H1 (cell line): ENCODE measurements at regions not wholly inside any gene's neighbourhood (a gene's known extent, or its start where the extent isn't known, plus 50 kb on each side); places are given as distances from the start of the nearest gene placed in this dataset.

Experiments
- CTCF ChIA-PET: fragments of 300-600 bp; sonication (Branson Sonifier 250); formaldehyde crosslinking; loops from one replicate; lab custom pipeline; 2021; ENCODE audit not compliant: partially characterized antibody; lab: Charles Lee
- POLR2A ChIA-PET: fragments of 300-600 bp; sonication (Branson Sonifier 250); formaldehyde crosslinking; loops from one replicate; lab custom pipeline; 2021; ENCODE audit warnings: inconsistent platforms; ENCODE audit not compliant: partially characterized antibody; lab: Charles Lee
- DNase-seq, 2 experiments: peaks; one replicate each; pipeline versions ENCODE4 v3.0.0 to v3.0.0-alpha.2; 2010 to 2022; ENCODE audit warnings: low spot score in 2 of 2, low read depth in 1 of 2, mixed read lengths in 1 of 2
- FAIRE-seq: peaks from 2 replicates; lab custom pipeline; 2011; peaks lifted over from hg19 to GRCh38; lab: Jason Lieb, UNC
- H2AFZ ChIP-seq: 2 replicates; pipeline ENCODE4 v1.8.1; 2012; ENCODE audit warnings: low read length, inconsistent platforms
- H2AK5ac ChIP-seq: 2 replicates; pipeline ENCODE4 v1.6.1; 2013; ENCODE audit warnings: low read depth, low read length
- H2BK120ac ChIP-seq: replicated peaks from 2 replicates; pipeline ENCODE3; 2013; ENCODE audit warnings: low read depth, low read length, inconsistent platforms
- H2BK12ac ChIP-seq: 2 replicates; pipeline ENCODE4 v1.6.1; 2013; ENCODE audit warnings: low read depth, low read length
- H2BK15ac ChIP-seq: 2 replicates; pipeline ENCODE4 v1.6.1; 2013; ENCODE audit warnings: low read length
- H2BK20ac ChIP-seq: 2 replicates; pipeline ENCODE4 v1.6.1; 2013; ENCODE audit warnings: low read length
- H2BK5ac ChIP-seq: 2 replicates; pipeline ENCODE4 v1.6.1; 2013; ENCODE audit warnings: low read depth, low read length
- H3K14ac ChIP-seq: 2 replicates; pipeline ENCODE4 v1.6.1; 2013; ENCODE audit warnings: inconsistent platforms; ENCODE audit not compliant: insufficient read length
- H3K18ac ChIP-seq: 2 replicates; pipeline ENCODE4 v1.6.1; 2013; ENCODE audit warnings: low read length; ENCODE audit errors: extremely low read depth
- H3K23ac ChIP-seq: 2 replicates; pipeline ENCODE4 v1.6.1; 2013; ENCODE audit warnings: inconsistent platforms; ENCODE audit not compliant: insufficient read length
- H3K23me2 ChIP-seq: 2 replicates; pipeline ENCODE4 v1.6.1; 2013; ENCODE audit warnings: low read depth, low read length
- H3K27ac ChIP-seq: 2 replicates; pipeline ENCODE4 v1.6.1; 2011; ENCODE audit warnings: low read depth, low read length, inconsistent platforms
- H3K27me3 ChIP-seq, 4 experiments: replicated peaks in 1 of 4; 1 replicate in 1 of 4; 2 replicates in 3 of 4; pipeline versions ENCODE4 v1.6.1 to v1.8.1; 2011 to 2013; ENCODE audit warnings: low read length in 3 of 4, mild to moderate bottlenecking in 3 of 4, inconsistent platforms in 2 of 4, mixed read lengths in 2 of 4, moderate library complexity in 1 of 4; ENCODE audit not compliant: control insufficient read depth in 3 of 4, insufficient read depth in 3 of 4; ENCODE audit errors: extremely low read depth in 1 of 4
- H3K36me3 ChIP-seq, 4 experiments: 2 replicates each; pipeline versions ENCODE4 v1.6.1 to v1.8.1; 2011 to 2013; ENCODE audit warnings: mild to moderate bottlenecking in 4 of 4, low read length in 3 of 4, moderate library complexity in 2 of 4, control low read depth in 1 of 4, inconsistent platforms in 1 of 4; ENCODE audit not compliant: insufficient read depth in 4 of 4, control insufficient read depth in 2 of 4
- H3K4ac ChIP-seq: replicated peaks from 2 replicates; pipeline ENCODE3; 2013; ENCODE audit warnings: low read length, low read depth, mixed read lengths, inconsistent platforms; ENCODE audit not compliant: insufficient read length
- H3K4me1 ChIP-seq, 4 experiments: replicated peaks in 1 of 4; 1 replicate in 1 of 4; 2 replicates in 3 of 4; pipeline versions ENCODE4 v1.6.1 to v1.8.1; 2011 to 2013; ENCODE audit warnings: low read length in 3 of 4, inconsistent platforms in 2 of 4, mixed read lengths in 1 of 4; ENCODE audit not compliant: insufficient read depth in 4 of 4, control insufficient read depth in 3 of 4
- H3K4me2 ChIP-seq, 2 experiments: 2 replicates each; pipeline versions ENCODE4 v1.6.1 to v1.8.1; 2011 to 2013; ENCODE audit warnings: low read depth in 2 of 2, low read length in 2 of 2, control low read depth in 1 of 2, inconsistent platforms in 1 of 2, mild to moderate bottlenecking in 1 of 2; ENCODE audit not compliant: insufficient read depth in 1 of 2
- H3K4me3 ChIP-seq, 4 experiments: fragments of 200-600, 300-600 bp in 1 of 4; sonication (generic), shearing (Covaris generic), sonication (Bioruptor Twin) in 1 of 4; 2 replicates each; pipeline versions ENCODE4 v1.5.1 to v1.8.1; 2011 to 2016; ENCODE audit warnings: low read length in 4 of 4, low read depth in 3 of 4, control low read depth in 2 of 4, inconsistent platforms in 2 of 4, mild to moderate bottlenecking in 2 of 4, mixed read lengths in 1 of 4, moderate library complexity in 1 of 4; ENCODE audit not compliant: insufficient read depth in 2 of 4; ENCODE audit errors: extremely low read depth in 1 of 4
- H3K56ac ChIP-seq: replicated peaks from 2 replicates; pipeline ENCODE3; 2013; ENCODE audit warnings: low read depth, mild to moderate bottlenecking, mixed read lengths, low read length, inconsistent platforms; ENCODE audit not compliant: insufficient read length
- H3K79me1 ChIP-seq: 2 replicates; pipeline ENCODE4 v1.6.1; 2013; ENCODE audit warnings: low read depth, low read length, control low read depth
- H3K79me2 ChIP-seq, 2 experiments: 2 replicates each; pipeline versions ENCODE4 v1.6.1 to v1.8.1; 2012 to 2013; ENCODE audit warnings: low read length in 2 of 2, mild to moderate bottlenecking in 2 of 2, inconsistent platforms in 1 of 2; ENCODE audit not compliant: insufficient read depth in 2 of 2, control insufficient read depth in 1 of 2
- H3K9ac ChIP-seq, 4 experiments: replicated peaks in 1 of 4; 1 replicate in 1 of 4; 2 replicates in 3 of 4; pipeline versions ENCODE4 v1.6.1 to v1.8.1; 2011 to 2013; ENCODE audit warnings: low read depth in 3 of 4, low read length in 3 of 4, control low read depth in 2 of 4, mild to moderate bottlenecking in 2 of 4, moderate library complexity in 2 of 4, inconsistent platforms in 1 of 4; ENCODE audit errors: extremely low read depth in 1 of 4
- H3K9me3 ChIP-seq, 2 experiments: 2 replicates each; pipeline versions ENCODE4 v1.6.1 to v1.8.1; 2012 to 2013; ENCODE audit warnings: mild to moderate bottlenecking in 2 of 2, moderate library complexity in 2 of 2, control low read depth in 1 of 2, inconsistent platforms in 1 of 2, low read depth in 1 of 2, low read length in 1 of 2, mixed read lengths in 1 of 2; ENCODE audit not compliant: insufficient read depth in 2 of 2
- H4K20me1 ChIP-seq, 2 experiments: replicated peaks in 1 of 2; 2 replicates each; pipeline versions ENCODE3 to v1.8.1; 2011 to 2013; ENCODE audit warnings: inconsistent platforms in 2 of 2, low read length in 2 of 2, mild to moderate bottlenecking in 1 of 2; ENCODE audit not compliant: insufficient read depth in 2 of 2, control insufficient read depth in 1 of 2
- H4K5ac ChIP-seq: 2 replicates; pipeline ENCODE4 v1.6.1; 2013; ENCODE audit warnings: low read length, low read depth, mixed read lengths, inconsistent platforms; ENCODE audit not compliant: insufficient read length
- H4K8ac ChIP-seq: 2 replicates; pipeline ENCODE4 v1.8.0; 2013; ENCODE audit warnings: mild to moderate bottlenecking, moderate library complexity, low read length, inconsistent platforms; ENCODE audit not compliant: insufficient read depth; ENCODE audit errors: extremely low read depth
- H4K91ac ChIP-seq: replicated peaks from 2 replicates; pipeline ENCODE3; 2013; ENCODE audit warnings: low read length, mixed read lengths, inconsistent platforms; ENCODE audit not compliant: insufficient read length
- KDM5A ChIP-seq: fragments of 200-600 bp; IDR thresholded peaks from 2 replicates; pipeline ENCODE4 v1.7.1; 2012; ENCODE audit warnings: mild to moderate bottlenecking, low read length, inconsistent platforms, mixed read lengths
- RAD21 ChIP-seq, 2 experiments: IDR thresholded peaks in 1 of 2; conservative IDR thresholded peaks in 1 of 2; 2 replicates each; pipeline ENCODE4 v1.6.1; 2011; ENCODE audit warnings: low read depth in 2 of 2, low read length in 2 of 2, improper control_type of control experiment in 1 of 2, inconsistent platforms in 1 of 2, mild to moderate bottlenecking in 1 of 2, moderate library complexity in 1 of 2
- RBBP5 ChIP-seq: IDR thresholded peaks from 2 replicates; pipeline ENCODE4 v1.7.1; 2012; ENCODE audit warnings: low read depth, mild to moderate bottlenecking, inconsistent platforms, low read length, moderate library complexity, borderline replicate concordance
- TAF1 ChIP-seq: IDR thresholded peaks from 2 replicates; pipeline ENCODE4 v1.6.1; 2011; ENCODE audit warnings: mild to moderate bottlenecking, low read depth, low read length
- WGBS, 2 experiments: shearing (Covaris generic) in 1 of 2; methylation state at CpG; one replicate each; pipeline versions ENCODE4 v1.1.6 to v1.1.7; 2013 to 2015; ENCODE audit warnings: low lambda C conversion rate in 2 of 2, mixed read lengths in 2 of 2, inconsistent platforms in 1 of 2, low coverage in 1 of 2, missing lambda C conversion rate in 1 of 2; ENCODE audit not compliant: insufficient replicate concordance in 2 of 2, insufficient coverage in 1 of 2, insufficient read length in 1 of 2; ENCODE audit errors: extremely low coverage in 1 of 2, missing lambda C conversion rate in 1 of 2; 5-methylcytosine and 5-hydroxymethylcytosine counted together

- Histone ChIP-seq H3K79me2 (no peaks in the 10 kb centered on the region), H4K5ac (no peak overlapping the region), H3K56ac (no peak overlapping the region), H3K79me1 (no peaks in the 10 kb centered on the region), H4K91ac (no peak overlapping the region), H3K27me3 (no peaks in the 10 kb centered on the region), H2BK5ac (no peak overlapping the region), H2BK12ac (no peak overlapping the region), H3K23me2 (no peaks in the 10 kb centered on the region), H2AFZ (no peak overlapping the region), H3K23ac (no peak overlapping the region), H4K8ac (no peak overlapping the region), H3K4me3 (no peak overlapping the region), H3K9ac (no peak overlapping the region), H4K20me1 (no peaks in the 10 kb centered on the region), H2BK15ac (no peak overlapping the region), H3K36me3 (no peaks in the 10 kb centered on the region), H2BK20ac (no peak overlapping the region), H3K4ac (no peak overlapping the region), H2BK120ac (no peak overlapping the region), H3K18ac (no peak overlapping the region), H3K9me3 (no peaks in the 10 kb centered on the region), H3K4me1 (no peaks in the 10 kb centered on the region), H3K27ac (no peak overlapping the region), H2AK5ac (peak overlapping the region; percentile 75; the same call in 1 of the 2 replicates), H3K14ac (no peak overlapping the region), H3K4me2 (no peak overlapping the region)
- CTCF ChIA-PET, result no interaction called here
- WGBS, 2 experiments, result 86% methylated on average over 8 of the region's 8 CpGs; no CpG with 5 or more reads in 1 of the 2 experiments
- POLR2A ChIA-PET, result no interaction called here
- FAIRE-seq, result no peak
- DNase-seq, result no peak
- TF ChIP-seq RAD21 (IDR thresholded peaks at IDR 0.05 in 1 of 2, conservative IDR thresholded peaks at IDR 0.05 in 1 of 2; ENCODE audit: low read depth in 2 of 2, low read length in 2 of 2), result no peak
- TF ChIP-seq TAF1, result no peak
- TF ChIP-seq RBBP5, result no peak
- TF ChIP-seq KDM5A, result no peak
Measured at GRCh38 chr2:7264791-7265190, 347.6 kb downstream of the RNF144A start.
